ENCODE measurements at regions not wholly inside any gene's neighbourhood (a gene's known extent, or its start where the extent isn't known, plus 50 kb on each side); places are given as distances from the start of the nearest gene placed in this dataset.

GRCh38 chr12:33012226-33012625 lies 115.6 kb upstream of the PKP2 start:
- Histone ChIP-seq H3K4me2 (ENCODE audit: insufficient read depth, low read length) (no peak overlapping the region), H3K27me3 (ENCODE audit: control insufficient read depth in 2 of 2, insufficient read depth in 2 of 2, low read length in 2 of 2) (no peaks in the 10 kb centered on the region), H3K4me3 (replicated peaks in 1 of 3; ENCODE audit: insufficient read depth in 1 of 3, low read depth in 1 of 3, low read length in 3 of 3) (no peak overlapping the region), H3K4me1 (ENCODE audit: control insufficient read depth, extremely low read depth, insufficient read depth, low read length) (no peaks in the 10 kb centered on the region), H3K9me1 (replicated peaks; ENCODE audit: control insufficient read depth, extremely low read depth, insufficient read depth, low read length) (no peaks in the 10 kb centered on the region), H3K9me3 (replicated peaks; ENCODE audit: control insufficient read depth, insufficient read depth, low read length) (no peaks in the 10 kb centered on the region), H3K27ac (ENCODE audit: insufficient read depth, low read depth, low read length) (no peak overlapping the region), H3K9ac (replicated peaks; ENCODE audit: extremely low read depth, insufficient read depth, low read length) (no peak overlapping the region), H3K79me2 (ENCODE audit: control insufficient read depth, insufficient read depth, low read length) (no peaks in the 10 kb centered on the region), H2AFZ (ENCODE audit: low read depth, low read length) (no peak overlapping the region), H3K36me3 (ENCODE audit: control insufficient read depth in 2 of 2, extremely low read depth in 1 of 2, insufficient read depth in 2 of 2, low read length in 2 of 2) (no peaks in the 10 kb centered on the region), H4K20me1 (replicated peaks; ENCODE audit: control insufficient read depth, extremely low read depth, insufficient read depth, low read length) (no peaks in the 10 kb centered on the region)
- intact Hi-C loops (cut with micrococcal nuclease): no loop called here
- no peak for FAIRE-seq
- ChIA-PET CTCF (no interaction called here), POLR2A (no interaction called here)
- dilution Hi-C loops (cut with MboI; ENCODE audit: extremely low pct_ligation_motif_present, low sequenced_read_pairs): no loop called here
- no peak for DNase-seq (ENCODE audit: low read depth, low spot score)
- no TSS peak for BruUV-seq (replicated peaks)
- TF ChIP-seq, protein P1, sequence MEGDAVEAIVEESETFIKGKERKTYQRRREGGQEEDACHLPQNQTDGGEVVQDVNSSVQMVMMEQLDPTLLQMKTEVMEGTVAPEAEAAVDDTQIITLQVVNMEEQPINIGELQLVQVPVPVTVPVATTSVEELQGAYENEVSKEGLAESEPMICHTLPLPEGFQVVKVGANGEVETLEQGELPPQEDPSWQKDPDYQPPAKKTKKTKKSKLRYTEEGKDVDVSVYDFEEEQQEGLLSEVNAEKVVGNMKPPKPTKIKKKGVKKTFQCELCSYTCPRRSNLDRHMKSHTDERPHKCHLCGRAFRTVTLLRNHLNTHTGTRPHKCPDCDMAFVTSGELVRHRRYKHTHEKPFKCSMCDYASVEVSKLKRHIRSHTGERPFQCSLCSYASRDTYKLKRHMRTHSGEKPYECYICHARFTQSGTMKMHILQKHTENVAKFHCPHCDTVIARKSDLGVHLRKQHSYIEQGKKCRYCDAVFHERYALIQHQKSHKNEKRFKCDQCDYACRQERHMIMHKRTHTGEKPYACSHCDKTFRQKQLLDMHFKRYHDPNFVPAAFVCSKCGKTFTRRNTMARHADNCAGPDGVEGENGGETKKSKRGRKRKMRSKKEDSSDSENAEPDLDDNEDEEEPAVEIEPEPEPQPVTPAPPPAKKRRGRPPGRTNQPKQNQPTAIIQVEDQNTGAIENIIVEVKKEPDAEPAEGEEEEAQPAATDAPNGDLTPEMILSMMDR (IDR thresholded peaks at IDR 0.05; ENCODE audit: extremely low read depth in 1 of 2, insufficient read depth in 1 of 2, low read depth in 1 of 2, low read length in 2 of 2): no peak
- TF ChIP-seq FOS (IDR thresholded peaks at IDR 0.05; ENCODE audit: borderline replicate concordance, insufficient read depth, low read length) (no peak), EZH2 (IDR thresholded peaks at IDR 0.05; ENCODE audit: borderline replicate concordance, low read depth, low read length, severe bottlenecking) (no peak), JUN (IDR thresholded peaks at IDR 0.05; ENCODE audit: borderline replicate concordance, insufficient read depth, insufficient read length, low read depth) (no peak), MYC (IDR thresholded peaks at IDR 0.05; ENCODE audit: low read depth, low read length) (no peak), GATA2 (IDR thresholded peaks at IDR 0.05; ENCODE audit: insufficient read depth, insufficient read length, low read depth, low read length) (no peak), POLR2A (IDR thresholded peaks at IDR 0.05; ENCODE audit: low read depth, low read length) (no peak), POLR2AphosphoS5 (IDR thresholded peaks at IDR 0.05; ENCODE audit: insufficient read depth, low read depth, low read length) (no peak)
- TF ChIP-seq, protein P2, sequence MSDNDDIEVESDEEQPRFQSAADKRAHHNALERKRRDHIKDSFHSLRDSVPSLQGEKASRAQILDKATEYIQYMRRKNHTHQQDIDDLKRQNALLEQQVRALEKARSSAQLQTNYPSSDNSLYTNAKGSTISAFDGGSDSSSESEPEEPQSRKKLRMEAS (IDR thresholded peaks at IDR 0.05; ENCODE audit: insufficient read depth, insufficient read length): no peak
